Nephron progenitor cell (in vitro differentiated cells): ENCODE measurements at regions not wholly inside any gene's neighbourhood (a gene's known extent, or its start where the extent isn't known, plus 50 kb on each side); places are given as distances from the start of the nearest gene placed in this dataset.

Source experiments
- DNase-seq: peaks from one replicate; pipeline ENCODE4 v3.0.0; 2021
- H3K27ac Mint-ChIP-seq: 2 replicates; pipeline ENCODE4 v1.8.0; 2021; ENCODE audit warnings: mild to moderate bottlenecking, moderate library complexity, mixed read lengths
- H3K27me3 Mint-ChIP-seq: 2 replicates; pipeline ENCODE4 v1.8.0; 2021; ENCODE audit warnings: mild to moderate bottlenecking, low read depth, mixed read lengths; ENCODE audit not compliant: poor library complexity
- H3K36me3 Mint-ChIP-seq: 2 replicates; pipeline ENCODE4 v1.8.0; 2021; ENCODE audit warnings: low read depth, mixed read lengths
- H3K4me1 Mint-ChIP-seq: 2 replicates; pipeline ENCODE4 v1.8.0; 2021; ENCODE audit warnings: mixed read lengths
- H3K4me3 Mint-ChIP-seq: 2 replicates; pipeline ENCODE4 v1.8.0; 2021; ENCODE audit warnings: mild to moderate bottlenecking, moderate library complexity, mixed read lengths
- H3K9me3 Mint-ChIP-seq: 2 replicates; pipeline ENCODE4 v1.8.0; 2021; ENCODE audit warnings: mild to moderate bottlenecking, moderate library complexity, mixed read lengths
- CTCF ChIP-seq: fragments of 200-600 bp; sonication (generic); IDR thresholded peaks from 2 replicates; pipeline ENCODE4 v1.5.0; 2021; ENCODE audit warnings: antibody characterized with exemption

- peaks cover 65% of the 10 kb centered on the region for H3K4me1 Mint-ChIP-seq
- no peaks in the 10 kb centered on the region for H3K9me3 Mint-ChIP-seq
- no peak overlapping the region for H3K4me3 Mint-ChIP-seq
- no peaks in the 10 kb centered on the region for H3K36me3 Mint-ChIP-seq
- H3K27me3 Mint-ChIP-seq: peaks cover 20% of the 10 kb centered on the region
- TF ChIP-seq CTCF: no peak
- no peak for DNase-seq
- H3K27ac Mint-ChIP-seq: no peak overlapping the region
Measured at GRCh38 chr10:78750418-78750817, 318.3 kb upstream of the ZMIZ1 start.

- H3K4me1 Mint-ChIP-seq: peaks cover 65% of the 10 kb centered on the region
- H3K27ac Mint-ChIP-seq: no peak overlapping the region
- no peaks in the 10 kb centered on the region for H3K9me3 Mint-ChIP-seq
- peaks cover 20% of the 10 kb centered on the region for H3K27me3 Mint-ChIP-seq
- no peak for TF ChIP-seq CTCF
- no peak for DNase-seq
- H3K36me3 Mint-ChIP-seq: no peaks in the 10 kb centered on the region
- no peak overlapping the region for H3K4me3 Mint-ChIP-seq
Measured at GRCh38 chr10:78751716-78752115, 317.1 kb upstream of the ZMIZ1 start.

GRCh38 chr10:78752221-78752620 is 316.5 kb upstream of the ZMIZ1 start:
- peaks cover 17% of the 10 kb centered on the region for H3K27me3 Mint-ChIP-seq
- H3K36me3 Mint-ChIP-seq: no peaks in the 10 kb centered on the region
- peaks cover 65% of the 10 kb centered on the region for H3K4me1 Mint-ChIP-seq
- no peak overlapping the region for H3K27ac Mint-ChIP-seq
- DNase-seq: no peak
- H3K4me3 Mint-ChIP-seq: no peak overlapping the region
- TF ChIP-seq CTCF: no peak
- H3K9me3 Mint-ChIP-seq: no peaks in the 10 kb centered on the region

- Mint-ChIP-seq H3K36me3 (no peaks in the 10 kb centered on the region), H3K4me3 (no peak overlapping the region), H3K9me3 (no peaks in the 10 kb centered on the region), H3K4me1 (peaks cover 65% of the 10 kb centered on the region), H3K27me3 (peaks cover 12% of the 10 kb centered on the region), H3K27ac (peak overlapping the region; percentile 19)
- DNase-seq: no peak
- TF ChIP-seq CTCF: no peak
Measured at GRCh38 chr10:78752708-78753107, 316.1 kb upstream of the ZMIZ1 start.

- H3K4me1 Mint-ChIP-seq: peaks cover 64% of the 10 kb centered on the region
- peak overlapping the region; percentile 39 for H3K27ac Mint-ChIP-seq
- H3K36me3 Mint-ChIP-seq: no peaks in the 10 kb centered on the region
- no peak for TF ChIP-seq CTCF
- H3K4me3 Mint-ChIP-seq: peak overlapping the region; percentile 12
- no peaks in the 10 kb centered on the region for H3K9me3 Mint-ChIP-seq
- DNase-seq: no peak
- peaks cover 10% of the 10 kb centered on the region for H3K27me3 Mint-ChIP-seq
Measured at GRCh38 chr10:78754269-78755062, 314.3 kb upstream of the ZMIZ1 start.
